OCI-LY1 (cell line): ENCODE measurements at regions not wholly inside any gene's neighbourhood (a gene's known extent, or its start where the extent isn't known, plus 50 kb on each side); places are given as distances from the start of the nearest gene placed in this dataset.

Experiments used
- CTCF ChIP-seq: fragments of 200-600 bp; sonication (generic), shearing (Covaris generic); IDR thresholded peaks from 2 replicates; pipeline ENCODE4 v1.5.1; 2017; ENCODE audit warnings: mild to moderate bottlenecking, antibody characterized with exemption, low read length, moderate library complexity, mixed read lengths
- EZH2 ChIP-seq: fragments of 200-600 bp; sonication (generic), shearing (Covaris generic); IDR thresholded peaks from 2 replicates; pipeline ENCODE4 v1.8.0; 2017; ENCODE audit warnings: borderline replicate concordance, mixed run types, mild to moderate bottlenecking, antibody characterized with exemption, low read length, moderate library complexity, mixed read lengths

- TF ChIP-seq CTCF (no peak), EZH2 (no peak)
Measured at GRCh38 chr13:64925284-64925683, 2304.9 kb downstream of the PCDH9 start.
